GM19351 (cell line): ENCODE measurements at regions not wholly inside any gene's neighbourhood (a gene's known extent, or its start where the extent isn't known, plus 50 kb on each side); places are given as distances from the start of the nearest gene placed in this dataset.
"Not testable (repeated sequence)": the region's sequence is repeated elsewhere in the genome, so short reads cannot be mapped to it uniquely, and the experiment has no call there.

Source experiments
- ATAC-seq: cut with Tn5 transposase; IDR thresholded peaks from one replicate; pipeline ENCODE4 v1.9.1; 2021; ENCODE audit warnings: mild to moderate bottlenecking, moderate library complexity; ENCODE audit not compliant: unreplicated experiment

DNA sequence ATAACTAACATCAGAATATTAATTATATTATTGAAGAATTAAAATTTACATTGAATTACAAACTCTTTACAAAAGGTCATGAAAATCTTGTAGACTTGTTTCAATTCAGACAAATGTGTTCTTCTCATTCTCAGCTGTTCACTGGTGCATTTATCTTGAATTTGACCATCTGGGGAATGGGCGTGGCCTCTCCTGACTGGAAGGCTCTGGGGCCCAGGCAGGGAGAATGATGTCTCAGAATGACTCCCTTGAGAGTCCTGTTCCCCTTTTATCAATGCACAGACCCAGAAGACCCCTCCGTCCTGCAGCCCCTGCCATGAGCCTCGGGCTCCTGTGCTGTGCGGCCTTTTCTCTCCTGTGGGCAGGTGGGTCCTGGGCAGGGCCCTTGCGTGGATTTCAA, 242.2 kb upstream of the PRSS1 start:
- not testable (repeated sequence) for ATAC-seq

GRCh38 chr7:142506601-142507000, 242.7 kb upstream of the PRSS1 start:
- ATAC-seq = no peak

- not testable (repeated sequence) for ATAC-seq
Observed at GRCh38 chr7:142503949-142504348, 245.3 kb upstream of the PRSS1 start.

DNA sequence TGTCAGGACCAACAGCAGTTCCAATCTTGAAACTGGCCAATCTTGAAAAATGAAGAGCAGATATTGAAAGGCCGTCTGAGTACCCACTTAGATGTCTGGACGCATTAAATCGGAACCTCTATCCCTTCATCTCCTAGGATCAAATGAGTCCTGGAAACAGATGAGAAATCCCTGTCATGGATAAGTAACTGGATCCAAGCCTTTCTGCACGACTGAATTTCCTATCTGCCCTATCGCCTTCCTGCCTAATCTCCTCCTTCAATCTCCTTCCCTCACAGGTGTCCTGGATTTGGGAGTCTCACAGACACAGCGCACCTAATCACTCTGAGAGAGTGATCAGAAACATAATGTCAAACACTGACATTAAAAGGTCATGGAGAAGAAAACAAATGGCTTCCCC, 245.2 kb upstream of the PRSS58 start:
- ATAC-seq = no peak

DNA sequence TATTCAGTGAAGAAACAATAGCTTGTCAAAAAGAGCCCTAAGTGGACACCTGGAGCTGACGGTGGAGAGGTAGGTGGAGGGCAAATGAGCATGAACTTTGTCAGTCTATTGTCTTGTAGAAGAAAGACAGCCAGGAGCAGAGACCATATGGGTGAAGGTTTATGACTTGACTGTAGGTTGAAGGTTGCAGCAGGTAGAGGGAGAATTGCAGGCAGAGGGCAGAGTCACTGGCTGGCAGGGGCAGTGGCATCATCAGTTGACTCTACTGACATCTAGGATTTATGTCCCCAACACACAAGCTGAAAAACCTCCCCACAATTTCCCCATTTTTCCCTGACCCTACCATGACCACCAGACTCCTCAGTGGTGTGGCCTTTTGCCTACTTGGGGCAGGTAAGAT, 243.6 kb upstream of the PRSS58 start:
- ATAC-seq = no peak

DNA sequence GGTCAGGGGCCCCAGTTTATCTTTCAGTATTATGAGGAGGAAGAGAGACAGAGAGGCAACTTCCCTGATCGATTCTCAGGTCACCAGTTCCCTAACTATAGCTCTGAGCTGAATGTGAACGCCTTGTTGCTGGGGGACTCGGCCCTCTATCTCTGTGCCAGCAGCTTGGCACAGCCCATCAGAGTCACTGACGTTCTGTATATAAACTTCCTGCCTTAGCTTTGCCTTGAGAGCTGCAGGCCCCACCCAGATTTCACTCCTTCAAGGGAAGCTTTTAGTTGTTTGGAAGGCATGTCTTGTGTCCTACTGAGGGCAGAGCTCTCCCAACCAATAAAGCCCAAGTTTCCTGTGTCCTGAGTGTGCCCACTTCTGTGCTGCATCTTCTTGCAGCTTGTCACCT, 242.5 kb upstream of the PRSS58 start:
- ATAC-seq = no peak

- no peak for ATAC-seq
Observed at GRCh38 chr7:142499635-142500034, 241.8 kb upstream of the PRSS58 start.

DNA sequence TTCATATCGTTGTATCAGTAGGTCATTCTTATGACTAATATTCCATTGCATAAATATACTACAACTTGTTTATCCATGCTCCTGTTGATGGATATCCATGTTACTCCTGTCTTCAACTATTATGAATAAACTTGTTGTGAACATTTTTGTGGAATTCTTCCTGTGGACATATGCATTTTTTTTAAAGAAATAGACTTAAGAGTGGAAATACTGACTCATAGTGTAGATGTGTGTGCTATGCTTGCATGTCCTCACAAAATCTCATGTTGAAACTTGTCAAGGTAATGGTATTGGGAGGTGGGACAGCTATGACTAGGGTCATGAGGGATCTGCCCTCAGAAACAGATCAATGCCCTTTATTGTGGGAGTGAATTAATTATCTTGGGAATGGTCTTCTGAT, 240.5 kb upstream of the PRSS58 start:
- ATAC-seq = no peak

GRCh38 chr7:142496545-142496991, 238.7 kb upstream of the PRSS58 start:
- peak; percentile 76 for ATAC-seq

DNA sequence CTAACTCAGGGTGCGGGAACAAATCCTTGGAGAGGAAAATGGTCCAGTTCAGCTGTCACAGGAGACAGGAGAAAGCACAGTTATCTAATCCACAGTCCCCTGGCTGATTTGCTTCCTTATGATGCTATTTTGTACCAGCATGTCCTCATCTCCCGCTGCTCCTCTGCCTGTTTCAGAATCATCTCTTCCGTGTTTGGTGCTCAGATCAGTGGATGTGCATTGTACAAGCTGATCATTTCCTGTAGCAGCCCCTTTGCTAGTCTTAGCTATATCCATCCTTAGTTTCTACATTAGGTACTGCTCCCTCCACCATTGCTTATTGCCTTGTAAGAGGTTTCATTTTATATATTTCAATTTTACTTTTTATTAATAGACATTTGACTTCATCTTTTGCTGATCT, 238.0 kb upstream of the PRSS58 start:
- ATAC-seq = not testable (repeated sequence)

- not testable (repeated sequence) for ATAC-seq
Observed at GRCh38 chr7:142495301-142495700, 237.4 kb upstream of the PRSS58 start.

DNA sequence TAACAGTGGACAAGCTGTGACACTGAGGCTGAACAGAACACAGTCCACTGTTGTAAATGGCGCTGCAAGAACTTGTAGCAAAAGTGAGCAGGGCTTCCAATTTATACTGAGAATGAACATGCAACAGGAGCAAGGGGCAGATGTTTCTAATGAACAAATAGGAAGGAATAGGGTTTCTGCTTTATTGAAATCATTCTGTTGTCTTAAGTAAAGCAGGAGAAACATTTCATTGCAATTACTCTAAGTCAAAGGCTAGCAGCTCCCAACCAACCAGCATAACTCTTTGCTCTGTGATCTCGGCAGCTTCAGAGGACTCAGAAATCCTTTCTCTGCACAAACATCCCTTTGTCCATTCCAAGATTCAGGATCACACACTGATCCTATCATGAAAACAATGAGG, 236.2 kb upstream of the PRSS58 start:
- no peak for ATAC-seq

DNA sequence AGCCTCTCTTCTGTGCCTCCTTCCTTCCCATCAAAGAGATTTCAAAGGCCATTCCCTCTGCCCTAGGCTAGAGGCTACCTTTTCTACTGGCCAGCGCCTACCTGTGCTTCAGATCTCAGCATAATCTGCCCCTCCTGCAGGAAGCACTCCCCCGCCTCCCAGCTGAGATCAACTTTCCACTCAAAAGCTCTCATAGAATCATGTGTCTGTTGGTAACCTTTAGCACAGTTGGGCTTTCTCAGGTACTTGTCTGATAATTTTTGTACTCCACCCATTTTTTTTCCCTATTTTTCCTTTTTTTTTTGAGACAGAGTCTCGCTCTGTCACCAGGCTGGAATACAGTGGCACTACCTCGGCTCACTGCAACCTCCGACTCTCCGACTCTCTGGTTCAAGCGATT, 231.0 kb upstream of the PRSS58 start:
- ATAC-seq = no peak

- ATAC-seq = no peak
Observed at GRCh38 chr7:142488036-142488633, 230.3 kb upstream of the PRSS58 start.

GRCh38 chr7:142487565-142487964, 229.7 kb upstream of the PRSS58 start:
- peak; percentile 39 for ATAC-seq

GRCh38 chr7:142487124-142487523, 229.3 kb upstream of the PRSS58 start:
- no peak for ATAC-seq

GRCh38 chr7:142485617-142486226, 227.9 kb upstream of the PRSS58 start:
- no peak for ATAC-seq

- no peak for ATAC-seq
Observed at GRCh38 chr7:142483659-142484317, 225.9 kb upstream of the PRSS58 start.

DNA sequence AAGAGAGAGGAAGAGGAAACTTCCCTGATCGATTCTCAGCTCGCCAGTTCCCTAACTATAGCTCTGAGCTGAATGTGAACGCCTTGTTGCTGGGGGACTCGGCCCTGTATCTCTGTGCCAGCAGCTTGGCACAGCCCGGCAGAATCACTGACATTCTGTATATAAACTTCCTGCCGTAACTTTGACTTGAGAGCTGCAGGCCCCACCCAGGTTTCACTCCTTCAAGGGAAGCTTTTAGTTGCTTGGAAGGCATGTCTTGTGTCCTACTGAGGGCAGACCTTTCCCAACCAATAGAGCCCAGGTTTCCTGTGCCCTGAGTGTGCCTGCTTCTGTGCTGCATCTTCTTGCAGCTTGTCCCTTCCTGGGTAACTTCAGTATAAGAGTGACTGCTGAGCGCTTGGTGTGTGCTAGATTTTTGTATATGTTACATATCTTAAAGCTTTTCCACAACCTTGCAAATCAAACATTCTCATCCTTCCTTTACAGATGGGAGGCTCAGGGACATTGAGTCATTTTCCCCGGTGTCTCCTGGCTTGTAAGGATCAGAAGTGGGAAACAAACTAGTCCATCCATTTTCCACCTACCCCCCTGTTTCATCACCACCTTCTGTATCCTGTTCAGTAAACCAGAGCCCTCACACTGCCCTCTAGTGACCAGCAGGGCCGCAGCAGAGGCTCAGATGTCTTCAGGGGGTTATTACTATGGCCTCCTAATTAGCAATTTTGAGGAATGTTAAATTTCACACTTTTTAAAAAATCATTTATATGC, 225.2 kb upstream of the PRSS58 start:
- ATAC-seq = peak; percentile 72

- no peak for ATAC-seq
Observed at GRCh38 chr7:142481548-142481947, 223.7 kb upstream of the PRSS58 start.

DNA sequence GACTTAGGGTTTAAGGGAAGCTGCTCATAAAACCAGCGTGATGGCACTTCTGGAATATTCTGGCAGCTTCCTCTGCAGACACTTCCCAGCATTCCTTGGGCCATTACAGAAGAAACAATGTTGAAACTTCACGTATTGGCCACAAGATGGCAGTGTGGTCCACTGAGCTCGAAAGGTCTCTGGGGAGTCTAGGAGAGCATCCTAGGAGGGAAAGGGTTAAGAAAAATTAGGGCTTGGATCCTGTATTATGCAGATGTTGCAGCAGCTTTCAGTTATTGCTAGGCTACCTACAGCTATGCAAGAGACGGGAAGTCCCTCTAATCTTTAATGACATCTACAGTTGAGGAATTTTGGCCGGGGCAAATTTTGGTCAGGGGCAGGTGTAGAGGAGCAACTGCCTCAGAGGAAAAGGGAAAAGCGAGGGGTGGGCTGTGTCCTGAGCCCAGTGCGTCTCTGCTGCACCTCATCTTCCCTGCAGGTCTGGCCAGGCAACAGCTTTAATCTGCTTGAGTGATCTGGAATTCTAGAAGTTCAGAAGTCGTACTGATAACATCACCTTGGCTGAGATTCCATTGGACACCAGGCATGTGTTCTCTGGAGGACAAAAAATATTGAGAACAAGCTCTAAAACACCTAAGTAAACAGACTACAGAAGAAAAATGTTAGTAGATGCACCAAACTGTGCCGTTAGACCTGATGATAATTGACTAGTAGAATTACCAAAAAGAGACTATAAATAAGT, 220.8 kb upstream of the PRSS58 start:
- ATAC-seq = peak; percentile 74
